SU-DHL-6 (cell line): ENCODE measurements at regions not wholly inside any gene's neighbourhood (a gene's known extent, or its start where the extent isn't known, plus 50 kb on each side); places are given as distances from the start of the nearest gene placed in this dataset.

Experiments
- EZH2phosphoT487 ChIP-seq: fragments of 200-600 bp; sonication (generic), shearing (Covaris generic); conservative IDR thresholded peaks from 2 replicates; pipeline ENCODE4 v1.6.1; 2018; ENCODE audit warnings: mild to moderate bottlenecking, antibody characterized with exemption, low read length, moderate library complexity, mixed read lengths
- TF ChIP-seq, protein P1 (sequence below): fragments of 200-600 bp; sonication (generic); IDR thresholded peaks from one replicate; pipeline ENCODE4 v1.5.1; 2017; ENCODE audit warnings: antibody characterized with exemption, mild to moderate bottlenecking, low read length, moderate library complexity; ENCODE audit not compliant: insufficient read depth, poor library complexity, severe bottlenecking

GRCh38 chr17:6908807-6909206 lies 77.3 kb upstream of the TEKT1 start:
- TF ChIP-seq, protein P1, sequence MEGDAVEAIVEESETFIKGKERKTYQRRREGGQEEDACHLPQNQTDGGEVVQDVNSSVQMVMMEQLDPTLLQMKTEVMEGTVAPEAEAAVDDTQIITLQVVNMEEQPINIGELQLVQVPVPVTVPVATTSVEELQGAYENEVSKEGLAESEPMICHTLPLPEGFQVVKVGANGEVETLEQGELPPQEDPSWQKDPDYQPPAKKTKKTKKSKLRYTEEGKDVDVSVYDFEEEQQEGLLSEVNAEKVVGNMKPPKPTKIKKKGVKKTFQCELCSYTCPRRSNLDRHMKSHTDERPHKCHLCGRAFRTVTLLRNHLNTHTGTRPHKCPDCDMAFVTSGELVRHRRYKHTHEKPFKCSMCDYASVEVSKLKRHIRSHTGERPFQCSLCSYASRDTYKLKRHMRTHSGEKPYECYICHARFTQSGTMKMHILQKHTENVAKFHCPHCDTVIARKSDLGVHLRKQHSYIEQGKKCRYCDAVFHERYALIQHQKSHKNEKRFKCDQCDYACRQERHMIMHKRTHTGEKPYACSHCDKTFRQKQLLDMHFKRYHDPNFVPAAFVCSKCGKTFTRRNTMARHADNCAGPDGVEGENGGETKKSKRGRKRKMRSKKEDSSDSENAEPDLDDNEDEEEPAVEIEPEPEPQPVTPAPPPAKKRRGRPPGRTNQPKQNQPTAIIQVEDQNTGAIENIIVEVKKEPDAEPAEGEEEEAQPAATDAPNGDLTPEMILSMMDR: no peak
- TF ChIP-seq EZH2phosphoT487: no peak
